ENCODE measurements at regions not wholly inside any gene's neighbourhood (a gene's known extent, or its start where the extent isn't known, plus 50 kb on each side); places are given as distances from the start of the nearest gene placed in this dataset.
"Not testable (repeated sequence)": the region's sequence is repeated elsewhere in the genome, so short reads cannot be mapped to it uniquely, and the experiment has no call there.

- not testable (repeated sequence) for TF ChIP-seq CTCF, POLR2A (IDR thresholded peaks at IDR 0.05)
Observed at GRCh38 chr14:105730731-105731130, 204.3 kb downstream of the TMEM121 start.

All from heart left ventricle (tissue), 13 donors.